ENCODE measurements at regions not wholly inside any gene's neighbourhood (a gene's known extent, or its start where the extent isn't known, plus 50 kb on each side); places are given as distances from the start of the nearest gene placed in this dataset.

- no peak for TF ChIP-seq SP1 (IDR thresholded peaks at IDR 0.05)
- TF ChIP-seq CTCF (IDR thresholded peaks at IDR 0.05; ENCODE audit: low read depth, low read length, missing input control), result no peak
- no peak for TF ChIP-seq JUND (IDR thresholded peaks at IDR 0.05)
- no peak for TF ChIP-seq REST (IDR thresholded peaks at IDR 0.05)
These were observed 251.5 kb upstream of the ISX start for GRCh38 chr22:34814260-34815025.
